Stomach (tissue), 8 donors: ENCODE measurements at regions not wholly inside any gene's neighbourhood (a gene's known extent, or its start where the extent isn't known, plus 50 kb on each side); places are given as distances from the start of the nearest gene placed in this dataset.

Experiments used
- DNase-seq, 2 donors: peaks; one replicate each; pipeline versions ENCODE4 v3.0.0 to v3.0.0-alpha.2; 2013 to 2019
- H3K27ac ChIP-seq, 5 donors: fragments of 200-600 bp in 4 of 5; sonication (generic) in 4 of 5; one replicate each; pipeline ENCODE4 v1.5.1; 2013 to 2019; ENCODE audit warnings: mild to moderate bottlenecking in 1 of 5, moderate library complexity in 1 of 5
- H3K27me3 ChIP-seq, 3 donors: fragments of 200-600 bp; sonication (generic); one replicate each; pipeline ENCODE4 v1.5.1; 2017 to 2019; ENCODE audit warnings: mixed run types in 1 of 3
- H3K36me3 ChIP-seq, 4 donors: fragments of 200-600 bp; sonication (generic); 1 replicate in 3 of 4; 2 replicates in 1 of 4; pipeline ENCODE4 v1.5.1; 2016 to 2019
- H3K4me1 ChIP-seq, 4 donors: fragments of 200-600 bp; sonication (generic); one replicate each; pipeline ENCODE4 v1.5.1; 2016 to 2019
- H3K4me3 ChIP-seq, 4 donors: fragments of 200-600 bp; sonication (generic) in 3 of 4; one replicate each; pipeline ENCODE4 v1.5.1; 2016 to 2019; ENCODE audit warnings: mild to moderate bottlenecking in 1 of 4
- H3K9me3 ChIP-seq, 4 donors: fragments of 200-600 bp; sonication (generic); one replicate each; pipeline ENCODE4 v1.5.1; 2016 to 2019
- CTCF ChIP-seq, 7 experiments: fragments of 450-650 bp in 4 of 7; fragments of 200-600 bp in 3 of 7; sonication (generic) in 3 of 7; IDR thresholded peaks; one replicate each; pipeline ENCODE4 v1.5.1; 2016 to 2019; ENCODE audit warnings: antibody characterized with exemption in 7 of 7, control low read depth in 2 of 7, mild to moderate bottlenecking in 1 of 7
- EP300 ChIP-seq: sonication (generic); formaldehyde crosslinking; IDR thresholded peaks from one replicate; pipeline ENCODE4 v1.6.1; 2017; ENCODE audit warnings: antibody characterized with exemption
- POLR2A ChIP-seq, 4 donors: fragments of 450-650 bp; IDR thresholded peaks; one replicate each; pipeline ENCODE4 v1.6.1; 2016; ENCODE audit warnings: antibody characterized with exemption in 4 of 4, control low read depth in 2 of 4, mild to moderate bottlenecking in 1 of 4, moderate library complexity in 1 of 4
- POLR2AphosphoS5 ChIP-seq, 3 donors: sonication (generic); formaldehyde crosslinking; IDR thresholded peaks; one replicate each; pipeline ENCODE4 v1.6.1; 2016; ENCODE audit warnings: antibody characterized with exemption in 3 of 3
- WGBS, 5 donors: extraction: QIAGEN DNeasy Blood & Tissue Kit in 3 of 5; methylation state at CpG; one replicate each; pipeline versions ENCODE4 v1.1.5 to v1.1.7; 2013 to 2018; 5-methylcytosine and 5-hydroxymethylcytosine counted together
- intact Hi-C: fragments of 100-400 bp; cut with DNase I; formaldehyde crosslinking; loops from one replicate; pipeline ENCODE4 v1.15.1; 2023; ENCODE audit warnings: low total_unique reads
- donor health status: healthy with polysubstance abuse.
- donor health status: Bipolar disorder and iron deficiency.
- donor health status: healthy.

GRCh38 chr13:88745011-88745410 lies 1073.8 kb downstream of the SLITRK5 start:
- no peaks in the 10 kb centered on the region for H3K27me3 ChIP-seq
- H3K4me1 ChIP-seq, result no peaks in the 10 kb centered on the region
- H3K4me3 ChIP-seq, result no peak overlapping the region
- H3K36me3 ChIP-seq, result no peaks in the 10 kb centered on the region
- no peaks in the 10 kb centered on the region for H3K9me3 ChIP-seq
- no peak for DNase-seq
- intact Hi-C loops, result no loop called here
- no peak overlapping the region for H3K27ac ChIP-seq
- no peak for TF ChIP-seq EP300
- no peak for TF ChIP-seq POLR2AphosphoS5 (IDR thresholded peaks at IDR 0.05)
- no peak for TF ChIP-seq POLR2A (IDR thresholded peaks at IDR 0.05)
- TF ChIP-seq CTCF (IDR thresholded peaks at IDR 0.05), result no peak

GRCh38 chr13:88752041-88752440 lies 1080.9 kb downstream of the SLITRK5 start:
- 37 to 76% (median 55%) methylated on average over 1 of the region's 1 CpG for WGBS, 5 donors
- Histone ChIP-seq H3K4me1 (no peaks in the 10 kb centered on the region), H3K4me3 (no peak overlapping the region), H3K9me3 (no peaks in the 10 kb centered on the region), H3K27ac (no peak overlapping the region), H3K36me3 (no peaks in the 10 kb centered on the region), H3K27me3 (no peaks in the 10 kb centered on the region)
- intact Hi-C loops, result no loop called here
- TF ChIP-seq EP300 (no peak), POLR2AphosphoS5 (IDR thresholded peaks at IDR 0.05) (no peak), CTCF (IDR thresholded peaks at IDR 0.05) (no peak), POLR2A (IDR thresholded peaks at IDR 0.05) (no peak)
- peak in 1 of 2 donors; percentile 8 for DNase-seq

GRCh38 chr13:88754141-88754540 lies 1083.0 kb downstream of the SLITRK5 start:
- no peak for DNase-seq
- Histone ChIP-seq H3K27me3 (no peaks in the 10 kb centered on the region), H3K4me1 (no peaks in the 10 kb centered on the region), H3K9me3 (no peaks in the 10 kb centered on the region), H3K36me3 (no peaks in the 10 kb centered on the region), H3K27ac (no peak overlapping the region), H3K4me3 (no peak overlapping the region)
- TF ChIP-seq POLR2AphosphoS5 (IDR thresholded peaks at IDR 0.05) (no peak), CTCF (IDR thresholded peaks at IDR 0.05) (no peak), EP300 (no peak), POLR2A (IDR thresholded peaks at IDR 0.05) (no peak)
- intact Hi-C loops, result no loop called here
- WGBS, 5 donors, result 53 to 83% (median 68%) methylated on average over 1 of the region's 1 CpG

- Histone ChIP-seq H3K27me3 (no peaks in the 10 kb centered on the region), H3K36me3 (no peaks in the 10 kb centered on the region), H3K4me1 (no peaks in the 10 kb centered on the region), H3K4me3 (no peak overlapping the region), H3K9me3 (no peaks in the 10 kb centered on the region), H3K27ac (no peak overlapping the region)
- no peak for TF ChIP-seq EP300
- TF ChIP-seq CTCF (IDR thresholded peaks at IDR 0.05), result no peak
- no peak for TF ChIP-seq POLR2AphosphoS5 (IDR thresholded peaks at IDR 0.05)
- TF ChIP-seq POLR2A (IDR thresholded peaks at IDR 0.05), result no peak
- DNase-seq, result no peak
- WGBS, 5 donors, result 53 to 69% (median 62%) methylated on average over 4 of the region's 4 CpGs
- intact Hi-C loops, result no loop called here
Observed at GRCh38 chr13:88761145-88761544, 1090.0 kb downstream of the SLITRK5 start.
